Astrocyte (in vitro differentiated cells and primary cell): ENCODE measurements at regions not wholly inside any gene's neighbourhood (a gene's known extent, or its start where the extent isn't known, plus 50 kb on each side); places are given as distances from the start of the nearest gene placed in this dataset.

ENCODE experiments used
- CTCF ChIP-seq: IDR thresholded peaks from 2 replicates; pipeline ENCODE4 v1.5.1; 2011; ENCODE audit warnings: low read depth, mild to moderate bottlenecking, inconsistent platforms, low read length, moderate library complexity; ENCODE audit not compliant: insufficient read depth
- EZH2 ChIP-seq: IDR thresholded peaks from 2 replicates; pipeline ENCODE4 v1.6.1; 2012; ENCODE audit warnings: mild to moderate bottlenecking, low read length, inconsistent platforms; ENCODE audit not compliant: insufficient read depth

DNA sequence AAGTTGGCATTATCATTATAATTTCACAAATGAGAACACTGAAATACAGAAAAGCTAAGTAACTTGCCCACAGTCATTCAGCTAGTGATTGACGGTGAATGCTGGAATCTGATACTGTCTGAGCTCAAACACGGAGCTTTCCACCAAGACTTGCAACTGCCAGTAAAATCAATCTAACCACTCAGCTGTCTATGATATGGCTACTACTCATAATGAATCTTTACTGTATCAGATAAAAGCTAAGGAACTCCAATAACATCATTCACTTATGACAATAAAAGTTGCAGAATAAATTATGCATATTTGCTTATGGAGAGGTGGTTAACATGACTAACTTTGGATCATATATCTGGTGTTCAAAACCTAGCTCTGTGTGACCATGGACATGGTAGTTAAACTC is 279.4 kb upstream of the NXPH2 start:
- TF ChIP-seq CTCF (no peak), EZH2 (no peak)
